Stimulated activated CD4-positive, alpha-beta T cell treated with anti-CD3 and anti-CD28 coated beads, Interleukin-4, amount 100 ng/mL, for 48 hours (primary cell): ENCODE measurements at regions not wholly inside any gene's neighbourhood (a gene's known extent, or its start where the extent isn't known, plus 50 kb on each side); places are given as distances from the start of the nearest gene placed in this dataset.
"Not testable (repeated sequence)": the region's sequence is repeated elsewhere in the genome, so short reads cannot be mapped to it uniquely, and the experiment has no call there.

ENCODE experiments used
- DNase-seq, 2 donors: peaks; one replicate each; pipeline ENCODE4 v3.0.0-alpha.2; 2020; ENCODE audit warnings: low read depth in 2 of 2

GRCh38 chr13:87198371-87198770 is 472.8 kb upstream of the SLITRK5 start:
- DNase-seq = no peak

- DNase-seq = no peak
These were observed 464.5 kb upstream of the SLITRK5 start for GRCh38 chr13:87206708-87207107.

DNA sequence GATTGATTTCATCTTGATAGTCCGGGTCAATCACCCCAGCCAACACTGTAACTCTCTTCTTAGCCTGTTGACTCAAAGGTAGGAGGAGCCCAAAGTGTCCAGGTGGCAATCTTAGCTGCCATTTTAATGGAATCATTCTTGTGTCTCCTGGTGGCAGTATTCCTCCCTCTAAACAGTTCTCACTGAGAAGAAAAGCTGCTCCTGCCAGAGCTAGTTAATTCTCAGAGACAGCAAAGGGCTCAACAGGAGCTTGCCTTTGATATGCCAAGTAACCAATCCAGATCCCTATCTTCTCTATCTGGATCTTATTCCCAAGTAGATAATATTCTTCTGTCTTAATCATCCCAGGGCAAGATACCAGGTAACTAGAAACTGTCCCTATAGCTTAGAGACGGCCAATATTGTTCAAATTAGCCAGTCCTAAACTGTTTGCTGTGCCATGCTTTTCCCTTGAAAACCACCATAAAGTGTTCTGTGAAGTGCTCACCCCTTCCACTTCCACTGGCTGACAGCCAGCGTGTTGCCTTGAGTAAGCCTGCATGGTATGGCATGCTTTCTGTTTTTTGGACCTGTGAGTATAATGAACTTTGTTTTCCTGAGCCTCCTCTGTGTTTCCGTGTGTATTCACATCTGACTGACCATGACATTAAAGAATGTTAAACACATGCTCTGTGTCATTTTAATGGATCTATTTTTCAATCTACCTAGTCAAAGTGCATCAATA is 463.7 kb upstream of the SLITRK5 start:
- no peak for DNase-seq

GRCh38 chr13:87208636-87209035 is 462.5 kb upstream of the SLITRK5 start:
- DNase-seq = no peak

GRCh38 chr13:87234981-87235380 is 436.2 kb upstream of the SLITRK5 start:
- no peak for DNase-seq

DNA sequence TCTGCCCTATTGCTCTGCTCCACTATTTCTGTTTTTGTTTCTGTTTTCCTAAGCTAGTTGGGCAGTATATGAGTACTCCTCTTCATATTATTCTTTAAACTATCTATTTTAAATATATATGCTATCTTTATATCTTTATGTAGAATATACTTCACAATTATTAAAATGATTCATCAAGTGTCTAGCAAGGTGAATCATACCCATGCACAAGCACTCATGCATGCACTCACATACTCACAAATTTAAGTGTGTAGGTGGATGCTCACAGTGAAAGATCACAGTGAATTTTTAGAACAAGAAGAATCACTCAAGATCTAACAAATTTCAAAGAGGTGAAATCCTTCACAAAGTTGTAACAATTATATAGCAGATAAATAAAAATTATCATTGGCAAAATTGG is 435.6 kb upstream of the SLITRK5 start:
- no peak for DNase-seq

DNA sequence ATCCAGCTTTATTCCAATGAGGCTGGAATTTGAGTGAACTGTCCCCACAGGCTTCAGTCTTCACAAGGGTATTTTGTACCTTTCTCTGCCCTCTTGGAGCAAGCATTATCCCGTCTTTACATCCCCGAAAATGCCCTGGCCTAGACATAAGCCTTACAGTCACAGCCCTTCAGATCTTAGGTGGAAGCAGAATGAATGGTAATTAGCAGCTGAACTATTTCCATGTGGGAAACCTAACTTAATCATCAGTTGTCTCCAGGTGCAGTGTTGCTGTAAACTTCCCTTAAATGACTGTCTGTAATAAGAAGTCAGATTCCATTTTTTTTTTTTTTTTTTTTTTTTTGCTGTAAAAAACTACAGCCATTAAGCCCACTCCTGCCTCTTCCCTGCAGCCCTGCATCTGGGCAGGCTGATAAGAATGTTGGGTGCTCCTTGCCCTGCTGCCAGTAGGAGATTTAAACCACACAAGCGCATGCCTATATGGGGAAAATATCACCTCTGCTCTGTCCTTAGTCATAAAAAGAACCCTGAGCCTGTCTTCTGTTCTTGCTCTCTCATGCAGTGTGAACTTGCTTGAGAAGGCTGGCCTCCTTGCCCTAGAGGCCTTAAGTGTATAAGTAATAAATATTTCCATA is 426.8 kb upstream of the SLITRK5 start:
- no peak for DNase-seq

DNA sequence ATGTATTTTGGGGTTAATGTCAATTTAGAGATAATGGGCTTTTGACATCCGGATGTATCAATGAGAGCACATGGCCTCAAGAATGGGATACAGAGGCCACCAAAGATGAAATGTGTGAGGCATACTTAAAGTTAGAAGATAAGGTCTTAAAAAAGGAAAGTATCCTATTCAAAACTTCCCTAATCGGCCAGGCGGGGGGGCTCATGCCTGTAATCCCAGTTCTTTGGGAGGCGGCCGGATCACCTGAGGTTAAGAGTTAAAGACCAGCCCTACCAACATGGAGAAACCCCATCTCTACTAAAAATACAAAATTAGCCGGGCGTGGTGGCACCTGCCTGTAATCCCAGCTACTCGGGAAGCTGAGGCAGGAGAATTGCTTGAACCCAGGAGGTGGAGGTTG is 421.3 kb upstream of the SLITRK5 start:
- DNase-seq = not testable (repeated sequence)

DNA sequence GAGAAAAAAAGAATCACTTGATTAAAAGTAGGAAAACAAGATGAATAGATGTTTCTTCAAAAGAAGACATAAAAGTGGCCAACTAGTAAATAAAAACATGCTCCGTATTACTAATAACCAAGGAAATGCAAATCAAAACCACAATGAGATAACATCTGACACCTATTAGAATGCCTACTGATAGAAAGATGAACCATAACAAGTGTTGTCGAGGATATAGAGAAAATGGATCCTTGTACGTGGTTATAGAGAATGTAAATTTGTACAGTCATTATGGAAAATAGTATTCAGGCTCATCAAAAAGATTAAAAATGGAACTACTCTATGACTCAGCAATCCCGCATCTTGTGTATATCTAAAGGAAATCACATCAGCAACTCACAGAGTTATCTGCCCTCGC is 415.8 kb upstream of the SLITRK5 start:
- DNase-seq = no peak

- no peak for DNase-seq
These were observed 411.6 kb upstream of the SLITRK5 start for GRCh38 chr13:87259479-87260083.

DNA sequence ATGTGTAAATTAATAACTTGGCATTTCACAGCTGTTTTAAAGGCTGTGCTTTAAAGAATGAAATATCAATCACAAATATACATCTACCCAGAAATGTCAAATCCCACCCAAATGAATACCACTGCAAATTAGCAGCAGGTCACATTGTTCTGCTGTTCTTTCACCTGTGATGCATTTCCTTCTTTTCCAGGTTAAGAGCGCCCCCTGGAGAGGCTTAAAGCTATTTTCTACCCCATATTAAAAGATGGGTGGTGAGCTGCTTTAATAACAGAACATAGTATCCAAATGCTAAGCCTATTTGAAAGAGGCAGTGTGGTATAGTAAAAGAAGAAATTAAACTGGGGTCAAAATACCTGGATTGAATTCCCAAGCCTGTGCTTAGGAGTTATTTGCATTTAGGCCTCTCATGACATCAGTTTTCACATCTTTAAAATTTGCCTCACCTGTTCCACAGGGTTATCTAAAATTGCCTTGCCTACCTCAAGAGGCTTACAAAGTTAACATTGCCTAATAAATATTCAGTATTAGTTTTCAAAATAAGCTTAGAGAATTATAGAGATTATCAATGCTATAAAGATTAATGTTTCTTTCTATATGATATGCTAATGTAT is 396.9 kb upstream of the SLITRK5 start:
- DNase-seq = peak; percentile 0 to 3

DNA sequence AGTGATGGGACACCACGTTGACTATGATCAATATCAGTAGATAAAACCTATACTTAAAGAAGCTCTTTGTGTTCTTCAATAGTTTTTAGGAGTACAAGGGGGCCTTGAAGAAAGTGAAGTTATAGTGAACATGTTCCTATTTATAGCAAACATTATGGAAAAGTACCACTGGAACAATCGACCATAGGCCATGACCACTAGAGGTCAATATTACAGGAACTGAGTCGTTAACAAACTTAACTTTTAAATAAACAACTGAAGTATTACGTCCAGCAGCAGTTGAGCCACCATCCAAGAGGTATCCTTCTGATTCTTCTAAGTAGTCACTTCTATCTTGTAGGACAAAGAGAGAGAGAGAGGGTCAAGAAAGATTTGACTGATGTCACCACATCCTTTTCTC is 391.0 kb upstream of the SLITRK5 start:
- no peak for DNase-seq

GRCh38 chr13:87287721-87288120 is 383.4 kb upstream of the SLITRK5 start:
- DNase-seq = no peak

DNA sequence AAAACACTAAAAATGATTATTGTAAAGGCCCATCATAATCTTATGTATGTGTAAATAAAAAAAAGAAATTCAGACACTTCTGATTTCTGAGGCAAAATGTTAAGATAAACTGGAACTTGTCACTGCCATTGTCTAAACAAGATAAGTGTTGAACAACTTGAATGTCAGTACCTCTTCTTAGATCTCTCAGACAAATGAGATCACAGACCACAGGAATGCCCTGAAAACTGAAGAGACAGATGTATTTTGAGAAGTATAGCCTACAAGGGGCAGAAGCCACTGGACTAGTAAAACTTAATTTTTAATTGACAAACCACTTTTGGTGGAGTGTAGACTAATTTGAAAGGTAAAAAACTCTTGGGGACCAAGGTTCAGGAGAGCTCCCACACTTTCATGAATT is 375.5 kb upstream of the SLITRK5 start:
- no peak for DNase-seq

- DNase-seq = no peak
These were observed 369.1 kb upstream of the SLITRK5 start for GRCh38 chr13:87302034-87302433.

DNA sequence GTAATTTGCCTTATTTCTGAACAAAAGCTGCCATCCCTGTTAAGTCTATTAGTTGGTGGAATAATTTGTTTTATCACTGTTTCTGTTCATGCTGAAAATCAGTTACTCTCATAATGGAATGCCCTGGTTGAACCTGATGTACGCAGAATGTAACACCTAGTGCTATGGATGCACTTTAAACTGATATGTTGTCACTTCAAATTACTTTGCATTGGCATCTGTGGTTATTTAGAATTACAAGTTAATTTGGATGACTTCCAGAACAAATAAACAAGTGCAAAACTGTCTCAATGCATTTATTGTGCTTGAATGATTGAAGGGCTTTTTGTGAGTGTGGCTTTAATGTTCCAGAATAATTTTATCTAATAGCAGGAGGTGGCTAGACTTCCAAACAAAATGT is 368.2 kb upstream of the SLITRK5 start:
- no peak for DNase-seq

DNA sequence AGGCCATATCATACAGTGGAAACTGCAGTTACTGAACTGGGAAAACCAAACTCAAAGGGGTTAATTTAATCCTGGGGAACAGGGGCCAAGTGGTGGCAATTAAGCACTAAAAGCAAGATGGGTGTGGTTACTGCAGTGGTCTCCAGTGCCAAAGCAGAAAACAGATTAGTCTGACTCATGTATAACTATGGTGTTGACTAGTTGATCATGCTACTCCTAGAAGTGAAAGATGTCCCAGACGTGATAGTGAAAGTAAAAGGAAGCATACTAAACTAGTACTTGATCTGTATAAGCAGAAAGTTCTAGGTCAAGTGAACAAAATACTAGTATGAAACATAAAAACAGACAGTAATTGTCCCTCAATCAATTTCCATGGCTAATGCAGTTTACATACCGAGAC is 360.0 kb upstream of the SLITRK5 start:
- DNase-seq = no peak

DNA sequence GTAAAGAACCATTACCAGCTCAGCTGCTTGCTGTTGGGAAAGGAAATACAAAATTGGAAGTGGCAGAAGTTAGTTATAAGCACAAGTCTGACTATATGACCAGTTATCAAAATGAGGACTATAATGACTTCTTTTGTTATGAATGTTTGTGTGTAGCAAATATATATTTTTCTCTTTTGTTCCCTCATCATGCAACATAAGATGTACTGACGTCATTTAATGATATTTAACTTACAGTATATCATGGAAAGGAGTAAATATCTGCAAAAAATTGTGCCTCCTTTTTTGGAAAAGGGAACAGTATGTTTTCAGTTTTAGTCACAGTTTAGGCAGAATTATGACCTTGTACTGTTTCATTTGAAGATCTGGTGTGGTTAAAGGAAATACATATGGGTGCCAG is 356.3 kb upstream of the SLITRK5 start:
- no peak for DNase-seq

DNA sequence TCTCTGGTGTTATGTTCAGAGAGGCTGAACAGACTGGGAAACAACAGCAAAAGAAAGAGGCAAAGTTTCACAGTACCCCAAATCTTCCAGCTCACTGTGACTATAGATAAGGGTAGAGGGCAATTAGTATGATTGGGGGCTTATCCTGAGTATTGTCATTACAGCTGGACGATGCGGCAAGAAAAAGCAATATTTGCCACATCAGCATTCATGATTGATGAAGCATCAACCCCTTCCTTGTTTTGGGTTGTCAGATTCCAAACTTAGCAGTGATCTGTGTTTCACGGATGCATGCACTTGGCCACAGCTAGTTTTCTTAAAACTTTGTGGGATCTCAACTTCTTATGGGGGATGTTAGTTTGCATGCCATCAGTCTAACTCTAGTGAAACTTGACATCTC is 348.8 kb upstream of the SLITRK5 start:
- DNase-seq = no peak

DNA sequence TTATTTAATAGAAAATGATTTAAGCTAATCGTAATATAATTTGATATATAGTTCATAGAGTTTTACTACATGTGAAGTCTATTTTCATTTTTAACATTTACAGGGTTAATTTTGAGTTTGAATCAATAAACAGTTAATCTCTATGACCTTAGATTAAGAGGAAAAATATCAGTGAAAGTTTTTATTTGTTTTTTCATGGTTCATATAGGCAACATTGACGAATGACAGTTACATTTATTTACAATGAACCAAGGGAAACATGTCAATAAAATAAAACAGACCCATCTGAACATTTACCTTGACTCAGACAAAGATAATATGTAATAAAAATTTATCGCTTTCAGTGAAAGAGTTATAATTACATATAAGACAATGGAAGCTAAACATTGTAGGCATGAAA is 346.6 kb upstream of the SLITRK5 start:
- DNase-seq = no peak

DNA sequence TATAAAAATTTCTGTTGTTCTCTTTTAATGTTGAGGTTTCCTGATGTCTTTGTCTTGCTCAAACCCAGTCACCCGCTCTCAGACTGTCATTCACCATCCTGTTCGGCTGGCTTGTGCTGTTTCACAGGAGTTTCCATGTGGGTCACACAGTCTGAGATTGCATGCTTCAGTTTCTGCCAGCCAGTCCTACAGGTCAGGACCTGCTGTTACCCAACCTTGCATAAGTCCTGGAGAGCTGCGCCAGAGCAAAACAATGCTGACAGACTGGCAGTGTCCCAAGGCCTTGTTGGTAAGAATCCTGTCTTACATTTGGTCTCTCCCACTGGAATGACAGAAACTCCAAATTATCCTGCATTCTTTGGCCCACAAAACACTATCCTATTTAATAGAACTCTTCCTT is 340.0 kb upstream of the SLITRK5 start:
- DNase-seq = no peak

- DNase-seq = no peak
These were observed 337.6 kb upstream of the SLITRK5 start for GRCh38 chr13:87333599-87333998.

DNA sequence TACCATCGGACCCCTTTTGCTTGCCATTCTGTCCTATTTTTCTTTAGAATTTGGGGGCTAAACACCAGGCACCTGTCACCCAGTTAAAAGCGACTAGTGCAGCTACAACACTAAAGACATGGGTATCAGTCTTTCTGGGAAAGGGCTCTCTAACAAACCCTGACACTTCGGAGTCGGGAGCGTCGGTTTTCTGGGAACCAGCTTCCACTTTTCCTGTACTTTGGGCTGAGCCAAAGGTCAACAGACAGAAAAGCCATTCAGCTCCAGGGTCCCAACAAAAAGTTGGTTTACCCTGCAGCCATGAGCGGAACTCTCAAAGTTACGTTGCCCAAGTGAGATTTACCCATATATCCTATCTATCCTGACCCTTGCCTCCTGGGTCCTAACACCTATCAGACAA is 337.0 kb upstream of the SLITRK5 start:
- DNase-seq = no peak
